H1 (cell line): ENCODE measurements at regions not wholly inside any gene's neighbourhood (a gene's known extent, or its start where the extent isn't known, plus 50 kb on each side); places are given as distances from the start of the nearest gene placed in this dataset.

ENCODE experiments used
- CBX8 ChIP-seq: fragments of 300-800, 300-1000 bp; sonication (generic); IDR thresholded peaks from 2 replicates; pipeline ENCODE4 v1.7.1; 2016; ENCODE audit warnings: low read depth, low read length, borderline replicate concordance
- CREB1 ChIP-seq: IDR thresholded peaks from 2 replicates; pipeline ENCODE4 v1.6.1; 2012; ENCODE audit warnings: inconsistent platforms
- EGR1 ChIP-seq: IDR thresholded peaks from 2 replicates; pipeline ENCODE4 v1.6.1; 2011; ENCODE audit warnings: low read depth, low read length, borderline replicate concordance
- EP300 ChIP-seq, 2 experiments: IDR thresholded peaks; 1 replicate in 1 of 2; 2 replicates in 1 of 2; pipeline ENCODE4 v1.6.1; 2011 to 2012; ENCODE audit warnings: low read depth in 2 of 2, low read length in 2 of 2, mild to moderate bottlenecking in 2 of 2, borderline replicate concordance in 1 of 2, inconsistent platforms in 1 of 2, moderate library complexity in 1 of 2
- HDAC2 ChIP-seq, 2 experiments: fragments of 300-600 bp in 1 of 2; sonication (generic) in 1 of 2; IDR thresholded peaks; 2 replicates each; pipeline ENCODE4 v1.6.1; 2011 to 2012; ENCODE audit warnings: low read depth in 2 of 2, low read length in 2 of 2, mild to moderate bottlenecking in 2 of 2, moderate library complexity in 2 of 2, borderline replicate concordance in 1 of 2, inconsistent platforms in 1 of 2
- MAFK ChIP-seq: IDR thresholded peaks from 2 replicates; pipeline ENCODE4 v1.6.1; 2012; ENCODE audit warnings: low read depth, mild to moderate bottlenecking, improper control_type of control experiment, low read length
- PHF8 ChIP-seq: fragments of 200-600 bp; sonication (generic); conservative IDR thresholded peaks from 2 replicates; pipeline ENCODE4 v1.7.1; 2012; ENCODE audit warnings: low read depth, mild to moderate bottlenecking, inconsistent platforms, low read length, moderate library complexity
- POLR2A ChIP-seq, 2 experiments: IDR thresholded peaks; 1 replicate in 1 of 2; 2 replicates in 1 of 2; pipeline ENCODE4 v1.6.1; 2011; ENCODE audit warnings: low read depth in 2 of 2, low read length in 2 of 2, mild to moderate bottlenecking in 2 of 2; ENCODE audit errors: control extremely low read depth in 1 of 2
- SIN3A ChIP-seq, 2 experiments: IDR thresholded peaks in 1 of 2; conservative IDR thresholded peaks in 1 of 2; 2 replicates each; pipeline ENCODE4 v1.6.1; 2011 to 2012; ENCODE audit warnings: low read length in 2 of 2, improper control_type of control experiment in 1 of 2, low read depth in 1 of 2, mild to moderate bottlenecking in 1 of 2
- SIX5 ChIP-seq: IDR thresholded peaks from 2 replicates; pipeline ENCODE4 v1.6.1; 2011; ENCODE audit warnings: mild to moderate bottlenecking, low read depth, low read length
- SUZ12 ChIP-seq: fragments of 200-600 bp; sonication (generic); IDR thresholded peaks from 2 replicates; pipeline ENCODE4 v1.6.1; 2012; ENCODE audit warnings: mild to moderate bottlenecking, inconsistent platforms, low read length, moderate library complexity, mixed read lengths
- TAF1 ChIP-seq: IDR thresholded peaks from 2 replicates; pipeline ENCODE4 v1.6.1; 2011; ENCODE audit warnings: mild to moderate bottlenecking, low read depth, low read length
- TF ChIP-seq, protein P1 (sequence below): IDR thresholded peaks from 2 replicates; pipeline ENCODE4 v1.6.1; 2012; ENCODE audit warnings: inconsistent platforms
- TF ChIP-seq, protein P2 (sequence below), 3 experiments: IDR thresholded peaks; 1 replicate in 2 of 3; 2 replicates in 1 of 3; pipeline versions ENCODE4 v1.5.1 to v1.6.1; 2011; ENCODE audit warnings: low read length in 3 of 3, mild to moderate bottlenecking in 3 of 3, inconsistent platforms in 2 of 3, low read depth in 1 of 3, moderate library complexity in 1 of 3; ENCODE audit not compliant: insufficient read depth in 1 of 3; ENCODE audit errors: control extremely low read depth in 1 of 3

DNA sequence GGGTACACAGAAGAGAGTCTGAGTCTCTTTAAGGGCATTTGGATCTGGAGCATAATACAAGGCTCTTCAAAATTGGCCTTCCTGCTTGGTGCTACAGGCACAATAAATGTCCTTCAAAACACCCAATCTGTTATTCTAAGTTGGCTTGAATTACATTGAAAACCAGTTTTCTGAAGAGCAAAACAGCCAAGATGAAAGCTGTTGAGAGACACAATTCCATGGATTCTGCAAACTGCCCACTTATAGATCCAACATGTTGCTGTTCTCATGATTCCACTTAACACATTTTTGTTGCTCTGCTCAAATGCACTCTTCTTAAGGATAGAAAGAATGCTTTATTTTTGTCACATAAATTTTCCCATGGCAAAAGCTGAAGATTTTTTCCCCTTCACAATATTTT, 525.9 kb upstream of the CDH8 start:
- TF ChIP-seq CREB1 = no peak
- no peak for TF ChIP-seq SIN3A (conservative IDR thresholded peaks at IDR 0.05 in 1 of 2, IDR thresholded peaks at IDR 0.05 in 1 of 2; ENCODE audit: low read depth in 1 of 2, low read length in 2 of 2)
- no peak for TF ChIP-seq CBX8
- no peak for TF ChIP-seq EP300 (IDR thresholded peaks at IDR 0.05; ENCODE audit: borderline replicate concordance in 1 of 2, low read depth in 2 of 2, low read length in 2 of 2)
- TF ChIP-seq EGR1 = no peak
- TF ChIP-seq, protein P1, sequence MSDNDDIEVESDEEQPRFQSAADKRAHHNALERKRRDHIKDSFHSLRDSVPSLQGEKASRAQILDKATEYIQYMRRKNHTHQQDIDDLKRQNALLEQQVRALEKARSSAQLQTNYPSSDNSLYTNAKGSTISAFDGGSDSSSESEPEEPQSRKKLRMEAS = no peak
- TF ChIP-seq, protein P2, sequence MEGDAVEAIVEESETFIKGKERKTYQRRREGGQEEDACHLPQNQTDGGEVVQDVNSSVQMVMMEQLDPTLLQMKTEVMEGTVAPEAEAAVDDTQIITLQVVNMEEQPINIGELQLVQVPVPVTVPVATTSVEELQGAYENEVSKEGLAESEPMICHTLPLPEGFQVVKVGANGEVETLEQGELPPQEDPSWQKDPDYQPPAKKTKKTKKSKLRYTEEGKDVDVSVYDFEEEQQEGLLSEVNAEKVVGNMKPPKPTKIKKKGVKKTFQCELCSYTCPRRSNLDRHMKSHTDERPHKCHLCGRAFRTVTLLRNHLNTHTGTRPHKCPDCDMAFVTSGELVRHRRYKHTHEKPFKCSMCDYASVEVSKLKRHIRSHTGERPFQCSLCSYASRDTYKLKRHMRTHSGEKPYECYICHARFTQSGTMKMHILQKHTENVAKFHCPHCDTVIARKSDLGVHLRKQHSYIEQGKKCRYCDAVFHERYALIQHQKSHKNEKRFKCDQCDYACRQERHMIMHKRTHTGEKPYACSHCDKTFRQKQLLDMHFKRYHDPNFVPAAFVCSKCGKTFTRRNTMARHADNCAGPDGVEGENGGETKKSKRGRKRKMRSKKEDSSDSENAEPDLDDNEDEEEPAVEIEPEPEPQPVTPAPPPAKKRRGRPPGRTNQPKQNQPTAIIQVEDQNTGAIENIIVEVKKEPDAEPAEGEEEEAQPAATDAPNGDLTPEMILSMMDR (IDR thresholded peaks at IDR 0.05; ENCODE audit: control extremely low read depth in 1 of 3, insufficient read depth in 1 of 3, low read depth in 1 of 3, low read length in 3 of 3) = no peak
- no peak for TF ChIP-seq POLR2A (IDR thresholded peaks at IDR 0.05; ENCODE audit: control extremely low read depth in 1 of 2, low read depth in 2 of 2, low read length in 2 of 2)
- TF ChIP-seq HDAC2 (IDR thresholded peaks at IDR 0.05; ENCODE audit: borderline replicate concordance in 1 of 2, low read depth in 2 of 2, low read length in 2 of 2) = no peak
- no peak for TF ChIP-seq TAF1
- no peak for TF ChIP-seq MAFK
- no peak for TF ChIP-seq PHF8
- no peak for TF ChIP-seq SIX5
- no peak for TF ChIP-seq SUZ12
